SK-N-SH (cell line): ENCODE measurements at regions not wholly inside any gene's neighbourhood (a gene's known extent, or its start where the extent isn't known, plus 50 kb on each side); places are given as distances from the start of the nearest gene placed in this dataset.

ENCODE experiments used
- CHD2 ChIP-seq: fragments of 150-350 bp; IDR thresholded peaks from 2 replicates; pipeline ENCODE4 v1.6.1; 2018; ENCODE audit warnings: low read length; ENCODE audit not compliant: partially characterized antibody
- CTCF ChIP-seq: fragments of 200-600 bp; sonication (generic); IDR thresholded peaks from 2 replicates; pipeline ENCODE4 v1.6.1; 2017; ENCODE audit warnings: antibody characterized with exemption, mild to moderate bottlenecking, moderate library complexity
- EP300 ChIP-seq, 2 experiments: IDR thresholded peaks; 2 replicates each; pipeline versions ENCODE4 v1.4.0 to v1.6.1; 2012; ENCODE audit warnings: borderline replicate concordance in 1 of 2, low read depth in 1 of 2, low read length in 1 of 2
- EZH2phosphoT487 ChIP-seq: fragments of 200-600 bp; sonication (generic); IDR thresholded peaks from 2 replicates; pipeline ENCODE4 v1.6.1; 2017; ENCODE audit warnings: low read depth, mixed run types, mild to moderate bottlenecking, antibody characterized with exemption, moderate library complexity, borderline replicate concordance
- GABPA ChIP-seq: IDR thresholded peaks from 2 replicates; pipeline ENCODE4 v1.4.0; 2012; ENCODE audit warnings: low read depth, mild to moderate bottlenecking
- NRF1 ChIP-seq: IDR thresholded peaks from 2 replicates; pipeline ENCODE4 v1.6.1; 2012; ENCODE audit warnings: low read depth, mild to moderate bottlenecking, low read length
- PBX3 ChIP-seq: IDR thresholded peaks from 2 replicates; pipeline ENCODE4; 2012
- POLR2AphosphoS5 ChIP-seq: IDR thresholded peaks from 2 replicates; pipeline ENCODE4 v1.6.1; 2012; ENCODE audit warnings: low read depth, low read length
- RFX5 ChIP-seq: IDR thresholded peaks from 2 replicates; pipeline ENCODE4 v1.6.1; 2012; ENCODE audit warnings: mild to moderate bottlenecking, improper control_type of control experiment, low read length
- SIN3A ChIP-seq: IDR thresholded peaks from 2 replicates; pipeline ENCODE4 v1.6.1; 2012; ENCODE audit warnings: low read depth, mild to moderate bottlenecking, low read length, moderate library complexity, borderline replicate concordance
- TEAD4 ChIP-seq: IDR thresholded peaks from 2 replicates; pipeline ENCODE4 v1.4.0; 2012; ENCODE audit warnings: mild to moderate bottlenecking, borderline replicate concordance; ENCODE audit not compliant: insufficient read depth
- USF2 ChIP-seq: fragments of 150-350 bp; IDR thresholded peaks from 2 replicates; pipeline ENCODE4 v1.6.1; 2017; ENCODE audit warnings: antibody characterized with exemption, low read length, low read depth, borderline replicate concordance
- YY1 ChIP-seq: IDR thresholded peaks from 2 replicates; pipeline ENCODE4 v1.4.0; 2012; ENCODE audit warnings: low read depth, mild to moderate bottlenecking
- ZBTB33 ChIP-seq: IDR thresholded peaks from 2 replicates; pipeline ENCODE4 v1.4.0; 2012; ENCODE audit warnings: low read depth, borderline replicate concordance

- TF ChIP-seq ZBTB33 (no peak), CTCF (no peak), EP300 (IDR thresholded peaks at IDR 0.05; ENCODE audit: borderline replicate concordance in 1 of 2, low read depth in 1 of 2, low read length in 1 of 2) (no peak), GABPA (no peak), YY1 (no peak), POLR2AphosphoS5 (no peak), USF2 (no peak), PBX3 (no peak), NRF1 (no peak), RFX5 (no peak), EZH2phosphoT487 (no peak), CHD2 (no peak), TEAD4 (no peak), SIN3A (no peak)
Measured at GRCh38 chr13:40271271-40271885, 395.1 kb downstream of the FOXO1 start.
